Osteocyte (in vitro differentiated cells): ENCODE measurements at regions not wholly inside any gene's neighbourhood (a gene's known extent, or its start where the extent isn't known, plus 50 kb on each side); places are given as distances from the start of the nearest gene placed in this dataset.

Source experiments
- DNase-seq: peaks from one replicate; pipeline ENCODE4 v3.0.0; 2021; ENCODE audit warnings: mixed read lengths; ENCODE audit not compliant: unreplicated experiment; ENCODE audit errors: extremely low spot score
- H3K27ac Mint-ChIP-seq: one replicate; pipeline ENCODE4 v1.8.0; 2021; ENCODE audit warnings: mild to moderate bottlenecking, mixed read lengths; ENCODE audit not compliant: unreplicated experiment
- H3K27me3 Mint-ChIP-seq: one replicate; pipeline ENCODE4 v1.8.0; 2021; ENCODE audit warnings: mixed read lengths; ENCODE audit not compliant: unreplicated experiment
- H3K36me3 Mint-ChIP-seq: one replicate; pipeline ENCODE4 v1.8.0; 2021; ENCODE audit warnings: mixed read lengths; ENCODE audit not compliant: unreplicated experiment
- H3K4me1 Mint-ChIP-seq: one replicate; pipeline ENCODE4 v1.8.0; 2021; ENCODE audit warnings: mixed read lengths; ENCODE audit not compliant: unreplicated experiment
- H3K4me3 Mint-ChIP-seq: one replicate; pipeline ENCODE4 v1.8.0; 2021; ENCODE audit warnings: mild to moderate bottlenecking, moderate library complexity, mixed read lengths; ENCODE audit not compliant: unreplicated experiment
- H3K9me3 Mint-ChIP-seq: one replicate; pipeline ENCODE4 v1.8.0; 2021; ENCODE audit warnings: mixed read lengths; ENCODE audit not compliant: unreplicated experiment
- TF ChIP-seq, protein P1 (sequence below): fragments of 200-600 bp; sonication (generic); IDR thresholded peaks from 2 replicates; pipeline ENCODE4 v1.5.0; 2021; ENCODE audit warnings: antibody characterized with exemption, mild to moderate bottlenecking, moderate library complexity

DNA sequence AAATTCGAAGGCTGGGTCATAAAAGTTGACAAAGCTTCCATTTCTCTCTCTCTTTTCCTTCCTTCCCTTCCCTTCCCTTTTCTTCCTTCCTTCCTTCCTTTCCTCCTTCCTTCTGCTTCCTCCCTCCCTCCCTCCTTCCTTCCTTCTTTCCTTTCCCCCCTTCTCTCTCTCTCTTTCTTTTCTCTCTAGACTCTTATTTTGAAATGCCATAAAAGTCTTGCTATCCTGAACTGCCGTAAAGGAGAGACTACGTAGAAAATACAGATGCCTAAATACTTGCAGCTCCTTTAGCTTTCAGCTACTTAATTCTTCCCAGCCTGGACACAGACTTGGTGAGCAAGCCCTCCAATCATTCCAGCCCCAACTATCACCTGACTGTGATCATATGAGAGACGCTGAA lies 1644.4 kb downstream of the FAM181B start:
- DNase-seq = no peak
- Mint-ChIP-seq H3K36me3 (no peaks in the 10 kb centered on the region), H3K27me3 (no peaks in the 10 kb centered on the region), H3K4me1 (no peaks in the 10 kb centered on the region), H3K9me3 (peaks cover 4% of the 10 kb centered on the region), H3K27ac (no peak overlapping the region), H3K4me3 (no peak overlapping the region)
- TF ChIP-seq, protein P1, sequence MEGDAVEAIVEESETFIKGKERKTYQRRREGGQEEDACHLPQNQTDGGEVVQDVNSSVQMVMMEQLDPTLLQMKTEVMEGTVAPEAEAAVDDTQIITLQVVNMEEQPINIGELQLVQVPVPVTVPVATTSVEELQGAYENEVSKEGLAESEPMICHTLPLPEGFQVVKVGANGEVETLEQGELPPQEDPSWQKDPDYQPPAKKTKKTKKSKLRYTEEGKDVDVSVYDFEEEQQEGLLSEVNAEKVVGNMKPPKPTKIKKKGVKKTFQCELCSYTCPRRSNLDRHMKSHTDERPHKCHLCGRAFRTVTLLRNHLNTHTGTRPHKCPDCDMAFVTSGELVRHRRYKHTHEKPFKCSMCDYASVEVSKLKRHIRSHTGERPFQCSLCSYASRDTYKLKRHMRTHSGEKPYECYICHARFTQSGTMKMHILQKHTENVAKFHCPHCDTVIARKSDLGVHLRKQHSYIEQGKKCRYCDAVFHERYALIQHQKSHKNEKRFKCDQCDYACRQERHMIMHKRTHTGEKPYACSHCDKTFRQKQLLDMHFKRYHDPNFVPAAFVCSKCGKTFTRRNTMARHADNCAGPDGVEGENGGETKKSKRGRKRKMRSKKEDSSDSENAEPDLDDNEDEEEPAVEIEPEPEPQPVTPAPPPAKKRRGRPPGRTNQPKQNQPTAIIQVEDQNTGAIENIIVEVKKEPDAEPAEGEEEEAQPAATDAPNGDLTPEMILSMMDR = no peak

DNA sequence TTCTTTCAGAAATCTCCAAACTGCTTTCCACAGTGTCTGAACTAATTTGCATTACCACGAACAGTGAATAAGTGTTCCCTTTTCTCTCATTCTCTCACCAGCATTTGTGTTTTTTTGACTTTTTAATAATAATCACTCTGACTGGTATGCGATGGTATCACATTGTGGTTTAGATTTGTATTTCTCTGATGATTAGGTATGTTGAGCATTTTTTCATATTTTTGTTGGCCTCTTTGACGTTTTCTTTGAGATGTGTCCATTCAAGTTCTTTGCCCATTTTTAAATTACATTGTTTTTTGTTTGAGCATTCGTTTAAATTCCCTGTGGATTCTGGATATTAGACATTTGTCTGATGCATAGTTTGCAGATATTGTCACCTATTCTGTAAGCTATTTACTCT lies 1639.6 kb upstream of the TENM4 start:
- Mint-ChIP-seq H3K4me3 (no peak overlapping the region), H3K36me3 (no peaks in the 10 kb centered on the region), H3K27ac (no peak overlapping the region), H3K4me1 (no peaks in the 10 kb centered on the region), H3K27me3 (no peaks in the 10 kb centered on the region), H3K9me3 (peaks cover 10% of the 10 kb centered on the region)
- DNase-seq = no peak
- TF ChIP-seq, protein P1 = no peak

DNA sequence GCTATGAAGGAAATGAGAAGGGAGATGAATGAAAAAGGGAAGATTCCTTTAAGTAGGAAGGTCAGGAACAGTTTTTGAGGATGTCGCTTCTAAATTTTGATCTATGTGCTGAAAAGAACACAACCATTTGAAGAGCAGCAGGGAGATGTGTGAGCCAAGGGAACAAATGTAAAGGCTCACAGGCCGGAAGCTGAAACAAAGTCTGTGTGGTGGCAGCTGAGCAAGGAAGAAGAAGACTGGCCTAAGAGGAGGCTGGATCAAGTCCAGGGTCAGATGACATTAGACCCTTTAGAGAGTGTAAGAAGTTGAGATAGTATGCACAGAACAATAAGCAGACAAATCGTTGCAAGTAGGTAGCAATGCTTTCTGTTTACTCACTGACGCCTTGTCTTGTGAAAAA lies 1631.4 kb upstream of the TENM4 start:
- Mint-ChIP-seq H3K27ac (no peak overlapping the region), H3K9me3 (no peaks in the 10 kb centered on the region), H3K4me3 (no peak overlapping the region), H3K4me1 (no peaks in the 10 kb centered on the region), H3K36me3 (no peaks in the 10 kb centered on the region), H3K27me3 (no peaks in the 10 kb centered on the region)
- TF ChIP-seq, protein P1 = no peak
- DNase-seq = no peak

DNA sequence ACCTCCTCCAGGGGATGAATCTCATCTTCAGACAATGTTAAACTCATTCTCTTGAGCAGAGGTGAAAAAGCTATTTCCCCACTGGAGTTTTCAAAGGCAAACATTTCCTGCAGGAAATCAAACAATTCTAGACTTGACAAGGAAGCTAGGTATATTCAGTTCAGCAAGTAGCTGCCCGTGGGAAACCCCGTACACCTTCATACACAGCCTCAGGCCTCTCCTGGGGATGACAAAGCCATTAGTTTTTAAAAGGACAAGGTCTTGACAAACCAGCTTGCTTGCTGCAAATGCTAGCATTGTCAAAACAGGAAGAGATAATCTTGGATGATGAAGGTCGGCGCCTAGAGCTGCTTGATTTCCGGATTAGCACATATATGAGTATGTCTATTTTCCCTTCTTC lies 1630.8 kb upstream of the TENM4 start:
- TF ChIP-seq, protein P1 = no peak
- no peaks in the 10 kb centered on the region for H3K4me1 Mint-ChIP-seq

DNA sequence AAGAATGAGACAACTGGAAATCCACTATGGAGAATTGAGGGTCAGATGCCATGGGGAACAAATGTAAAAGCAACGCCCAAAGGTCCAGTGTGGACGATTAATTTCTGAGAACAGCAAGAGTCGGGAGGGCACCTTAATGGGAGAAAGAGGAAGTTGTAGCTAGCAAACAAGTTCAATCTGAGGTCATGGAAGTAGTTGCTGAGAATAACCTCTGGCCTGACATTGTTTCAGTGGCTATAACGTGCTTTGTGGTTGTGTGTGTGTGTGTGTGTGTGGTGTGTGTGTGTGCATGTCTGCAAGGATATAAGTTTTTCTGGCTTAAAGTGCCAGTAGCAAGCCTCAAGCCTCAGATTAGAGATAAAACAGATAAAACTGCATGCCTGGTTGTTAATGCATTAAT lies 1630.1 kb upstream of the TENM4 start:
- TF ChIP-seq, protein P1 = no peak
- DNase-seq = no peak
- H3K27me3 Mint-ChIP-seq = no peaks in the 10 kb centered on the region
- H3K9me3 Mint-ChIP-seq = no peaks in the 10 kb centered on the region
- no peaks in the 10 kb centered on the region for H3K4me1 Mint-ChIP-seq
- H3K36me3 Mint-ChIP-seq = no peaks in the 10 kb centered on the region
- H3K4me3 Mint-ChIP-seq = no peak overlapping the region
- no peak overlapping the region for H3K27ac Mint-ChIP-seq

More for the DNA sequence above, 1630.8 kb upstream of the TENM4 start:
- no peak overlapping the region for H3K27ac Mint-ChIP-seq
- no peaks in the 10 kb centered on the region for H3K27me3 Mint-ChIP-seq
- no peak overlapping the region for H3K4me3 Mint-ChIP-seq
- DNase-seq = no peak
- H3K9me3 Mint-ChIP-seq = no peaks in the 10 kb centered on the region
- H3K36me3 Mint-ChIP-seq = no peaks in the 10 kb centered on the region
